Endothelial cell of umbilical vein (primary cell): ENCODE measurements at regions not wholly inside any gene's neighbourhood (a gene's known extent, or its start where the extent isn't known, plus 50 kb on each side); places are given as distances from the start of the nearest gene placed in this dataset.
"Not testable (repeated sequence)": the region's sequence is repeated elsewhere in the genome, so short reads cannot be mapped to it uniquely, and the experiment has no call there.

ENCODE experiments used
- BruUV-seq: library from RNA; stranded (reverse); fragments of 400-500 nt; replicated peaks from 2 replicates; lab custom pipeline; 2021; lab: Mats Ljungman, UMichigan
- CTCF ChIA-PET: fragments of 300-600, 350-600 bp; sonication (Branson Sonifier 250); formaldehyde crosslinking; loops from one replicate; lab custom pipeline; 2021; ENCODE audit warnings: antibody characterized with exemption, inconsistent platforms; lab: Charles Lee
- POLR2A ChIA-PET: fragments of 300-600, 350-600 bp; sonication (Branson Sonifier 250); formaldehyde crosslinking; loops from one replicate; lab custom pipeline; 2021; ENCODE audit warnings: antibody characterized with exemption, inconsistent platforms; lab: Charles Lee
- DNase-seq: peaks from one replicate; pipeline ENCODE4 v3.0.0-alpha.2; 2011; ENCODE audit warnings: low read depth, low spot score
- FAIRE-seq: peaks from 2 replicates; lab custom pipeline; 2011; peaks lifted over from hg19 to GRCh38; lab: Jason Lieb, UNC
- H2AFZ ChIP-seq: 2 replicates; pipeline ENCODE4 v1.6.0; 2012; ENCODE audit warnings: low read depth, low read length, control low read depth, inconsistent platforms
- H3K27ac ChIP-seq: 2 replicates; pipeline ENCODE4 v1.5.1; 2011; ENCODE audit warnings: low read depth, mild to moderate bottlenecking, control low read depth, low read length, moderate library complexity; ENCODE audit not compliant: insufficient read depth
- H3K27me3 ChIP-seq, 2 experiments: 2 replicates each; pipeline versions ENCODE4 v1.6.0 to v1.6.1; 2011; ENCODE audit warnings: low read length in 2 of 2, mixed read lengths in 1 of 2; ENCODE audit not compliant: control insufficient read depth in 2 of 2, insufficient read depth in 2 of 2
- H3K36me3 ChIP-seq, 2 experiments: 2 replicates in 1 of 2; 3 replicates in 1 of 2; pipeline ENCODE4 v1.5.1; 2011; ENCODE audit warnings: low read length in 2 of 2, mild to moderate bottlenecking in 1 of 2, moderate library complexity in 1 of 2; ENCODE audit not compliant: control insufficient read depth in 2 of 2, insufficient read depth in 2 of 2; ENCODE audit errors: extremely low read depth in 1 of 2
- H3K4me1 ChIP-seq: 3 replicates; pipeline ENCODE4 v1.5.1; 2011; ENCODE audit warnings: mild to moderate bottlenecking, low read length; ENCODE audit not compliant: control insufficient read depth, insufficient read depth; ENCODE audit errors: extremely low read depth
- H3K4me2 ChIP-seq: 2 replicates; pipeline ENCODE4 v1.6.1; 2011; ENCODE audit warnings: low read length, control low read depth, mixed read lengths; ENCODE audit not compliant: insufficient read depth
- H3K4me3 ChIP-seq, 3 experiments: fragments of 200-600 bp in 1 of 3; sonication (generic), shearing (Covaris generic) in 1 of 3; replicated peaks in 1 of 3; 2 replicates each; pipeline ENCODE4 v1.5.1; 2011 to 2016; ENCODE audit warnings: control low read depth in 3 of 3, low read length in 3 of 3, mild to moderate bottlenecking in 2 of 3, inconsistent platforms in 1 of 3, low read depth in 1 of 3, moderate library complexity in 1 of 3; ENCODE audit not compliant: insufficient read depth in 1 of 3
- H3K79me2 ChIP-seq: 2 replicates; pipeline ENCODE4 v1.6.0; 2012; ENCODE audit warnings: low read length, inconsistent platforms; ENCODE audit not compliant: control insufficient read depth, insufficient read depth
- H3K9ac ChIP-seq: replicated peaks from 2 replicates; pipeline ENCODE3; 2011; ENCODE audit warnings: low read length, control low read depth; ENCODE audit not compliant: insufficient read depth; ENCODE audit errors: extremely low read depth
- H3K9me1 ChIP-seq: replicated peaks from 3 replicates; pipeline ENCODE4 v1.6.0; 2011; ENCODE audit warnings: mild to moderate bottlenecking, low read length; ENCODE audit not compliant: control insufficient read depth, insufficient read depth; ENCODE audit errors: extremely low read depth
- H3K9me3 ChIP-seq: replicated peaks from 2 replicates; pipeline ENCODE4 v1.5.1; 2012; ENCODE audit warnings: low read length, inconsistent platforms; ENCODE audit not compliant: control insufficient read depth, insufficient read depth
- H4K20me1 ChIP-seq: replicated peaks from 2 replicates; pipeline ENCODE3; 2011; ENCODE audit warnings: mild to moderate bottlenecking, low read length; ENCODE audit not compliant: control insufficient read depth, insufficient read depth; ENCODE audit errors: extremely low read depth
- CTCF ChIP-seq, 2 donors: IDR thresholded peaks; 1 replicate in 1 of 2; 2 replicates in 1 of 2; pipeline ENCODE4 v1.5.1; 2011; ENCODE audit warnings: low read length in 2 of 2, mild to moderate bottlenecking in 2 of 2, moderate library complexity in 2 of 2, control low read depth in 1 of 2, inconsistent platforms in 1 of 2, low read depth in 1 of 2; ENCODE audit not compliant: insufficient read depth in 1 of 2; ENCODE audit errors: extremely low read depth in 1 of 2
- EZH2 ChIP-seq: IDR thresholded peaks from 2 replicates; pipeline ENCODE4 v1.6.1; 2012; ENCODE audit warnings: borderline replicate concordance, low read depth, mild to moderate bottlenecking, moderate library complexity, low read length, inconsistent platforms; ENCODE audit not compliant: severe bottlenecking
- FOS ChIP-seq: IDR thresholded peaks from 2 replicates; pipeline ENCODE4 v1.6.1; 2011; ENCODE audit warnings: mild to moderate bottlenecking, low read length, moderate library complexity, borderline replicate concordance; ENCODE audit not compliant: insufficient read depth
- GATA2 ChIP-seq: IDR thresholded peaks from 2 replicates; pipeline ENCODE4 v1.7.0; 2011; ENCODE audit warnings: low read depth, mild to moderate bottlenecking, moderate library complexity, mixed read lengths, low read length; ENCODE audit not compliant: insufficient read length, insufficient read depth
- JUN ChIP-seq: IDR thresholded peaks from 2 replicates; pipeline ENCODE4 v1.6.1; 2011; ENCODE audit warnings: borderline replicate concordance, low read depth; ENCODE audit not compliant: insufficient read length, insufficient read depth
- MAX ChIP-seq: IDR thresholded peaks from 2 replicates; pipeline ENCODE4 v1.6.1; 2011; ENCODE audit not compliant: insufficient read depth, insufficient read length
- MYC ChIP-seq: IDR thresholded peaks from one replicate; pipeline ENCODE4 v1.6.1; 2011; ENCODE audit warnings: mild to moderate bottlenecking, low read depth, low read length
- POLR2A ChIP-seq: IDR thresholded peaks from 2 replicates; pipeline ENCODE4 v1.6.1; 2012; ENCODE audit warnings: low read depth, mild to moderate bottlenecking, control low read depth, low read length
- POLR2AphosphoS5 ChIP-seq: IDR thresholded peaks from 2 replicates; pipeline ENCODE4 v1.6.1; 2012; ENCODE audit warnings: low read depth, mild to moderate bottlenecking, control low read depth, low read length, moderate library complexity; ENCODE audit not compliant: insufficient read depth
- dilution Hi-C: fragments of 300-500 bp; cut with MboI; formaldehyde crosslinking; loops from one replicate; pipeline ENCODE4 v1.15.0; 2019; ENCODE audit warnings: low sequenced_read_pairs; ENCODE audit not compliant: extremely low pct_ligation_motif_present
- intact Hi-C: fragments of 100-400 bp; cut with micrococcal nuclease; formaldehyde crosslinking; loops from one replicate; pipeline ENCODE4 v1.10.0; 2022

GRCh38 chrX:139324756-139325155 is 205.8 kb upstream of the F9 start:
- FAIRE-seq = no peak
- H3K9ac ChIP-seq = no peak overlapping the region
- H4K20me1 ChIP-seq = no peaks in the 10 kb centered on the region
- no peak overlapping the region for H2AFZ ChIP-seq
- no peaks in the 10 kb centered on the region for H3K79me2 ChIP-seq
- no peaks in the 10 kb centered on the region for H3K36me3 ChIP-seq
- no peak overlapping the region for H3K27ac ChIP-seq
- no peaks in the 10 kb centered on the region for H3K4me1 ChIP-seq
- no peak overlapping the region for H3K4me3 ChIP-seq
- BruUV-seq = no TSS peak
- ChIA-PET CTCF (no interaction called here), POLR2A (no interaction called here)
- TF ChIP-seq JUN (no peak), EZH2 (no peak), GATA2 (no peak), CTCF (IDR thresholded peaks at IDR 0.05; ENCODE audit: extremely low read depth in 1 of 2, insufficient read depth in 1 of 2, low read depth in 1 of 2, low read length in 2 of 2) (no peak), POLR2AphosphoS5 (no peak), FOS (no peak), MAX (no peak), MYC (no peak), POLR2A (no peak)
- intact Hi-C loops = no loop called here
- H3K27me3 ChIP-seq = no peaks in the 10 kb centered on the region
- no peaks in the 10 kb centered on the region for H3K9me1 ChIP-seq
- DNase-seq = no peak
- no peaks in the 10 kb centered on the region for H3K9me3 ChIP-seq
- H3K4me2 ChIP-seq = no peak overlapping the region
- dilution Hi-C loops = no loop called here

GRCh38 chrX:139320661-139321354 is 209.7 kb upstream of the F9 start:
- POLR2A ChIA-PET, H3K4me1 ChIP-seq, H3K27me3 ChIP-seq, H4K20me1 ChIP-seq, dilution Hi-C loops, H3K79me2 ChIP-seq, FAIRE-seq, DNase-seq, H2AFZ ChIP-seq, H3K9me1 ChIP-seq, H3K4me3 ChIP-seq, H3K9me3 ChIP-seq, H3K9ac ChIP-seq, H3K36me3 ChIP-seq, H3K4me2 ChIP-seq, CTCF ChIA-PET, BruUV-seq, H3K27ac ChIP-seq, intact Hi-C loops: not testable (repeated sequence)

- H3K9me3 ChIP-seq, H3K9me1 ChIP-seq, H4K20me1 ChIP-seq, dilution Hi-C loops, H3K4me2 ChIP-seq, H3K4me3 ChIP-seq, CTCF ChIA-PET, H3K79me2 ChIP-seq, H3K4me1 ChIP-seq, H3K27me3 ChIP-seq, FAIRE-seq, H3K9ac ChIP-seq, DNase-seq, H3K27ac ChIP-seq, H3K36me3 ChIP-seq, POLR2A ChIA-PET, intact Hi-C loops, BruUV-seq, H2AFZ ChIP-seq: not testable (repeated sequence)
Measured at GRCh38 chrX:139306675-139307074, 223.9 kb upstream of the F9 start.
